GM06990 (cell line): ENCODE measurements at regions not wholly inside any gene's neighbourhood (a gene's known extent, or its start where the extent isn't known, plus 50 kb on each side); places are given as distances from the start of the nearest gene placed in this dataset.

Experiments used
- DNase-seq: peaks from one replicate; pipeline ENCODE4 v3.0.0-alpha.2; 2011; ENCODE audit not compliant: insufficient read length; ENCODE audit errors: extremely low read depth
- H3K27me3 ChIP-seq: replicated peaks from 2 replicates; pipeline ENCODE4 v1.6.0; 2011; ENCODE audit warnings: low read length; ENCODE audit not compliant: control insufficient read depth, insufficient read depth
- H3K36me3 ChIP-seq: 2 replicates; pipeline ENCODE4 v1.5.1; 2011; ENCODE audit warnings: low read length; ENCODE audit not compliant: control insufficient read depth, insufficient read depth
- H3K4me3 ChIP-seq: replicated peaks from 2 replicates; pipeline ENCODE4 v1.5.1; 2011; ENCODE audit warnings: low read depth, mild to moderate bottlenecking, control low read depth, low read length
- TF ChIP-seq, protein P1 (sequence below): IDR thresholded peaks from 2 replicates; pipeline ENCODE4 v1.5.1; 2011; ENCODE audit warnings: low read length, control low read depth, mild to moderate bottlenecking, inconsistent platforms; ENCODE audit not compliant: insufficient read depth, poor library complexity, severe bottlenecking

DNA sequence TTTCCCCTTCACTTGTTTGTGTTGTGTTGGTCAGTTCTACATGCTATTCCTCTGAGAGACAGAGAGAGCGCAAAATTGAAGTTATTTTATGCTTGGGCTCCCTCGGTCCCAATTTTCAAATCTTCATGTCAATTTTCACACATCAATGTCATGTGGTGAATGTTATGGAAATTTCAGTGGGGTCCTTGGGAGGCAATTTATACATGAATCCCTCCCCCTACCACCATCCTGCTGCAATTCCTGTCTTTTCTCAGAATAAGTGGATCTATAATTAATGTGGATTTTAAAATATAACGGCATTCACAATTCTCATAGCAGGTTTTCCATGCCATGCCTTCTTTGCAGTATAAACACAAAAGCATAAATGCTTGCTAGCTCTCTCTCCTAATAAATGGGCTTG, 499.9 kb downstream of the MCTP2 start:
- TF ChIP-seq, protein P1, sequence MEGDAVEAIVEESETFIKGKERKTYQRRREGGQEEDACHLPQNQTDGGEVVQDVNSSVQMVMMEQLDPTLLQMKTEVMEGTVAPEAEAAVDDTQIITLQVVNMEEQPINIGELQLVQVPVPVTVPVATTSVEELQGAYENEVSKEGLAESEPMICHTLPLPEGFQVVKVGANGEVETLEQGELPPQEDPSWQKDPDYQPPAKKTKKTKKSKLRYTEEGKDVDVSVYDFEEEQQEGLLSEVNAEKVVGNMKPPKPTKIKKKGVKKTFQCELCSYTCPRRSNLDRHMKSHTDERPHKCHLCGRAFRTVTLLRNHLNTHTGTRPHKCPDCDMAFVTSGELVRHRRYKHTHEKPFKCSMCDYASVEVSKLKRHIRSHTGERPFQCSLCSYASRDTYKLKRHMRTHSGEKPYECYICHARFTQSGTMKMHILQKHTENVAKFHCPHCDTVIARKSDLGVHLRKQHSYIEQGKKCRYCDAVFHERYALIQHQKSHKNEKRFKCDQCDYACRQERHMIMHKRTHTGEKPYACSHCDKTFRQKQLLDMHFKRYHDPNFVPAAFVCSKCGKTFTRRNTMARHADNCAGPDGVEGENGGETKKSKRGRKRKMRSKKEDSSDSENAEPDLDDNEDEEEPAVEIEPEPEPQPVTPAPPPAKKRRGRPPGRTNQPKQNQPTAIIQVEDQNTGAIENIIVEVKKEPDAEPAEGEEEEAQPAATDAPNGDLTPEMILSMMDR, result no peak
- H3K36me3 ChIP-seq, result no peaks in the 10 kb centered on the region
- H3K27me3 ChIP-seq, result no peaks in the 10 kb centered on the region
- no peak for DNase-seq
- no peak overlapping the region for H3K4me3 ChIP-seq

DNA sequence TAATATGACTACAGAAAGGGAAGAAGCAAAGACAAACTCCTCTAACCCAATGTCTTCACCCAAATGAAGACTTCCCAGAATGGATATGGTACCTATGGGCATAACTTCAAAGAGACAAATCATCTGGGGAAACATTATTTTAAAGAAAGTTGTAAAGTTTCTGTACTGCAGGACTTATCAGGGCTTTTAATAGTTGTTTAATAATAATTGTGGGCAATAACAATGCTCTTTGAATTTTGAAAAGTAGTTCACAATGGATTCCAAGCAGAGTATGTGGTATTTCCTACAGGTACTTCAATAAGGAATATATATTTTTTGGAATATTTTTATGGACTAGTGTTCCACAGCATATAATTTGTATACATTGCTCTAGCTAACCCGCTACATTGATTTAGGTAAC, 503.1 kb downstream of the MCTP2 start:
- no peak for DNase-seq
- H3K4me3 ChIP-seq, result no peak overlapping the region
- no peaks in the 10 kb centered on the region for H3K27me3 ChIP-seq
- TF ChIP-seq, protein P1, result no peak
- H3K36me3 ChIP-seq, result no peaks in the 10 kb centered on the region

DNA sequence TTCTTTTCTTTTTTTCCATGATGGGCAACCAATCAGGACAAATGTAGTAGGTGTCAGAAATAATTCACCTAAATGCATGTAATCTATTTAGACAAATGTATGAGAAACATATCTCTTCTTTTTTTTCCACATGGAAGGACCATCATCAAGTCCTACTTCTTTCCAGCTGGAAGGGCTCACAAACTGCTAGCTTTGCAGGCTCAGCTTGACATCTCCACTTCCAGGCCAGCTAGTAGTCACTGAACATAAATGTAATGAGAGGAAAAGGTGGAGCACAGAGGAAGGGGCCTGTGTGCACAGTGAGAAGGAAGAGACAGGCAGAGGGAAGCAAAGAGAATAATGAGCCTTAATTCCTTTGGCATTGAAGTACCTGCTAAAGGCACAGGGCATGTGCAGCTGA, 504.9 kb downstream of the MCTP2 start:
- no peaks in the 10 kb centered on the region for H3K36me3 ChIP-seq

DNA sequence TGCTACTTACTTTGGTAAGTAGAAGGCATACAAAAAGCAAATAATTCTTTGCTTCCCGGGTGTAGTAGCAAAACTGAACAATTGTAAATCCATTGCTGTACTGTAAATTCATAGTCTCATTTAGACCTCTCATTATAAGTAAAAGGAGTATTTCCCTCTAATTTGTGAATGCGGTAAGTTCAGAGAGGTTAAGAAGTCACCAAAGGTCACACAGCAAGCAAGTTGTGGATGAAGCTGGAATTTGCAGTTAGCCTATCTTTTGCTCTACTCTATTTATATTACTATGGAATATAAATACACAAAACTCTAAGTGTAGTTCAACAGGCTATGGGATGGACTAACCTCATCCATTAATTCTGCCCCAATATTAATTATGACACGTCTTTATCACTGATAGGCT, 508.3 kb downstream of the MCTP2 start:
- Histone ChIP-seq H3K36me3 (no peaks in the 10 kb centered on the region), H3K27me3 (no peaks in the 10 kb centered on the region), H3K4me3 (no peak overlapping the region)
- TF ChIP-seq, protein P1, result no peak
- DNase-seq, result no peak

More for the DNA sequence above, 504.9 kb downstream of the MCTP2 start:
- H3K4me3 ChIP-seq, result no peak overlapping the region
- H3K27me3 ChIP-seq, result no peaks in the 10 kb centered on the region
- TF ChIP-seq, protein P1, result no peak
- DNase-seq, result no peak

DNA sequence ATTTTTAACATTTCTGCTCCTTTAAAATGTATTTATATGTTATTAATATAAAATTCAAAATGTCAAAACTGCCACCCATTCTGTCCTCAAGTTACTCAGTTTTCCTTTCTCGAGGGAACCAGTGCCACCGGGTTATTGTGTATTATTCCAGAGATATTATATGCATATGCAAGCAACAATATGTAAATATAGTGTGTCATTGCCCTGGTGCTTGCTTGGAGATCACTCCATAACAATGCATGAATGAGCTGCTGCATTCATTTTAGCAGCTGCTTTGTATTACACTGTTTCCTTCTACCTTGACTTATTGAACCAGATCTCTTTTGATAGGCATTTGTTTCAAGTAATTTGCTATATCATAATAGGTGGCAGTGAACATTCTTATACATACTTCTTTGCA, 509.1 kb downstream of the MCTP2 start:
- TF ChIP-seq, protein P1, result no peak
- no peak for DNase-seq
- H3K36me3 ChIP-seq, result no peaks in the 10 kb centered on the region
- no peak overlapping the region for H3K4me3 ChIP-seq
- H3K27me3 ChIP-seq, result no peaks in the 10 kb centered on the region

DNA sequence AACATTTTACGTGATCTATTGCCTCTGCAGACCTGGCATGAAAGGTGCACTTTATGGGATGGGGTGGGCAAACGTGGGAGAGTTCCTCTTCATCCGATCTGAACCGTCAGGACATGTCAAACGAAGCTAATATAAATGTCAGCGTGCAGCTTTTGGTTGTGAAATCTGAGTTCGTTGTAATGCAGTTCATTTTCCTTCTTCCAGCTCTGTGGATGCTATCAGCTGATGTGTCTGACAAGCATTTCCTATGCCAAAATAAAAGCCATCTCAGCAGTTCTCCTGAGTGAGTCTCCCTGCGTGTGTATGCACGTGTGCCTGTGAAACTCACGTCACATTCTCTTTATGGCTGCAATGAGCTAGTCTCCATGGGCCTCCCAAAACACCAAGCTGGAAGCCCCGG, 512.3 kb downstream of the MCTP2 start:
- no peak overlapping the region for H3K4me3 ChIP-seq
- TF ChIP-seq, protein P1, result no peak
- no peaks in the 10 kb centered on the region for H3K36me3 ChIP-seq
- no peak for DNase-seq
- H3K27me3 ChIP-seq, result no peaks in the 10 kb centered on the region
